ENCODE measurements at regions not wholly inside any gene's neighbourhood (a gene's known extent, or its start where the extent isn't known, plus 50 kb on each side); places are given as distances from the start of the nearest gene placed in this dataset.

DNA sequence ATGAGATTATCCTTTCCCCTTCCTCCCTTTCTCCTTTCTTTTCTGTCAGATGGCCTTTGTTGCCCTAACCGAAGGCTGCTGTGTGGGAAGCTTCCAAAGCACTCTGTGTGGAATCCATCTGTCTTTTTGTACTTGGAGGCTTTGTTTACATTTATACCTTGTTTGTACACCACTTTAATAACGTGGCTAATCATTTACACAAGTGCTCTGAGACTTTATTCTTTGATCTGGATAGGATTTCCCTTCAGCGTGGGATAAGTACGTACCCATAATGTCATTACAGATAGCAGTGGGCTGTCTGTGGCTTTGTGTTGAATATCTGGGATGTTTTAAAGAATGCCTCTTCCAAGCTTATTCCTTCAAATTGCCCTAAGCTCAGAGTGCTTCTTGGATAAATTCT is 684.7 kb upstream of the SLITRK5 start:
- TF ChIP-seq POLR2A (IDR thresholded peaks at IDR 0.05; ENCODE audit: low read length) (no peak), GATA1 (IDR thresholded peaks at IDR 0.05; ENCODE audit: low read depth, low read length) (no peak)

Measured in erythroblast (primary cell).